Breast epithelium (tissue), 4 donors: ENCODE measurements at regions not wholly inside any gene's neighbourhood (a gene's known extent, or its start where the extent isn't known, plus 50 kb on each side); places are given as distances from the start of the nearest gene placed in this dataset.

ENCODE experiments used
- DNase-seq, 2 donors: peaks; one replicate each; pipeline ENCODE4 v3.0.0-alpha.2; 2019; ENCODE audit warnings: low spot score in 2 of 2
- H3K27ac ChIP-seq, 2 donors: fragments of 200-600 bp; sonication (generic) in 1 of 2; one replicate each; pipeline ENCODE4 v1.5.1; 2016 to 2019; ENCODE audit warnings: mild to moderate bottlenecking in 1 of 2
- H3K27me3 ChIP-seq, 2 donors: fragments of 200-600 bp; sonication (generic) in 1 of 2; one replicate each; pipeline versions ENCODE4 v1.5.1 to v1.6.0; 2017 to 2019; ENCODE audit warnings: control low read depth in 1 of 2, mild to moderate bottlenecking in 1 of 2
- H3K36me3 ChIP-seq: fragments of 200-600 bp; one replicate; pipeline ENCODE4 v1.5.1; 2019
- H3K4me1 ChIP-seq, 2 donors: fragments of 200-600 bp; sonication (generic); one replicate each; pipeline ENCODE4 v1.5.1; 2016 to 2019; ENCODE audit warnings: control low read depth in 1 of 2
- H3K4me3 ChIP-seq, 3 donors: fragments of 200-600 bp; sonication (generic); 1 replicate in 2 of 3; 2 replicates in 1 of 3; pipeline ENCODE4 v1.5.1; 2016 to 2019; ENCODE audit warnings: mild to moderate bottlenecking in 3 of 3, moderate library complexity in 2 of 3
- H3K9me3 ChIP-seq, 2 donors: fragments of 200-600 bp; sonication (generic) in 1 of 2; one replicate each; pipeline ENCODE4 v1.5.1; 2016 to 2019; ENCODE audit warnings: control low read depth in 1 of 2
- POLR2A ChIP-seq: fragments of 450-650 bp; IDR thresholded peaks from one replicate; pipeline ENCODE4 v1.6.1; 2016; ENCODE audit warnings: antibody characterized with exemption, mild to moderate bottlenecking, moderate library complexity
- POLR2AphosphoS5 ChIP-seq, 3 donors: sonication (generic); formaldehyde crosslinking; IDR thresholded peaks; one replicate each; pipeline ENCODE4 v1.6.1; 2017; ENCODE audit warnings: antibody characterized with exemption in 3 of 3
- intact Hi-C: fragments of 100-400 bp; cut with DNase I; formaldehyde crosslinking; loops from one replicate; pipeline ENCODE4 v1.15.1; 2023; ENCODE audit warnings: low total_unique reads
- TF ChIP-seq, protein P1 (sequence below), 3 donors: fragments of 450-650 bp; IDR thresholded peaks; one replicate each; pipeline ENCODE4 v1.5.1; 2016 to 2017; ENCODE audit warnings: antibody characterized with exemption in 3 of 3, mild to moderate bottlenecking in 3 of 3, moderate library complexity in 3 of 3

- intact Hi-C loops, result no loop called here
- Histone ChIP-seq H3K4me3 (no peak overlapping the region), H3K36me3 (no peaks in the 10 kb centered on the region), H3K27ac (no peak overlapping the region), H3K9me3 (no peaks in the 10 kb centered on the region), H3K4me1 (no peaks in the 10 kb centered on the region), H3K27me3 (no peaks in the 10 kb centered on the region)
- no peak for TF ChIP-seq POLR2A
- no peak for TF ChIP-seq POLR2AphosphoS5 (IDR thresholded peaks at IDR 0.05)
- TF ChIP-seq, protein P1, sequence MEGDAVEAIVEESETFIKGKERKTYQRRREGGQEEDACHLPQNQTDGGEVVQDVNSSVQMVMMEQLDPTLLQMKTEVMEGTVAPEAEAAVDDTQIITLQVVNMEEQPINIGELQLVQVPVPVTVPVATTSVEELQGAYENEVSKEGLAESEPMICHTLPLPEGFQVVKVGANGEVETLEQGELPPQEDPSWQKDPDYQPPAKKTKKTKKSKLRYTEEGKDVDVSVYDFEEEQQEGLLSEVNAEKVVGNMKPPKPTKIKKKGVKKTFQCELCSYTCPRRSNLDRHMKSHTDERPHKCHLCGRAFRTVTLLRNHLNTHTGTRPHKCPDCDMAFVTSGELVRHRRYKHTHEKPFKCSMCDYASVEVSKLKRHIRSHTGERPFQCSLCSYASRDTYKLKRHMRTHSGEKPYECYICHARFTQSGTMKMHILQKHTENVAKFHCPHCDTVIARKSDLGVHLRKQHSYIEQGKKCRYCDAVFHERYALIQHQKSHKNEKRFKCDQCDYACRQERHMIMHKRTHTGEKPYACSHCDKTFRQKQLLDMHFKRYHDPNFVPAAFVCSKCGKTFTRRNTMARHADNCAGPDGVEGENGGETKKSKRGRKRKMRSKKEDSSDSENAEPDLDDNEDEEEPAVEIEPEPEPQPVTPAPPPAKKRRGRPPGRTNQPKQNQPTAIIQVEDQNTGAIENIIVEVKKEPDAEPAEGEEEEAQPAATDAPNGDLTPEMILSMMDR (IDR thresholded peaks at IDR 0.05), result no peak
- DNase-seq, result no peak
Measured at GRCh38 chr2:22382479-22383169, 1002.4 kb upstream of the KLHL29 start.

- intact Hi-C loops, result no loop called here
- no peak overlapping the region for H3K4me3 ChIP-seq
- TF ChIP-seq, protein P1 (IDR thresholded peaks at IDR 0.05), result no peak
- TF ChIP-seq POLR2AphosphoS5 (IDR thresholded peaks at IDR 0.05), result no peak
- TF ChIP-seq POLR2A, result no peak
- no peaks in the 10 kb centered on the region for H3K27me3 ChIP-seq
- no peaks in the 10 kb centered on the region for H3K9me3 ChIP-seq
- no peaks in the 10 kb centered on the region for H3K4me1 ChIP-seq
- no peak overlapping the region for H3K27ac ChIP-seq
- no peak for DNase-seq
- no peaks in the 10 kb centered on the region for H3K36me3 ChIP-seq
Measured at GRCh38 chr2:22397847-22398246, 987.1 kb upstream of the KLHL29 start.

DNA sequence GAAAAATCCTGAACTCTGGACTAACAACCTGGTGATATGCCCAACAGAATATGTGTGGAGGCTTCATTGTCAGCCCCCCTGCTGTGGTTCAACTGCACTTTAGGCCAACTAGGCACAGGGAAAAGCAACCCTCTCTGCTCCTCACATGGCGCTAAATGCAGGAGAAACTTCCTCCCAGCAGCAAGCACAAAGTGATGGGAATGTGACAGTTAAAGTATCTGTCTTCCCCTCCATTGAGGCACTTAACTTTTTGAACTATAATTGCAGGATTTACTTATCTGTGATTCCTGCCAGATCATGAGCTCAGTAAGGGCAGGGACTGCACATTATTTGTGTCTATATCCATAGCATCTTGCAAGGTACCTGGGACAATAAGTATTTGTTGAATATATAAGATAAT lies 981.2 kb upstream of the KLHL29 start:
- H3K4me3 ChIP-seq, result no peak overlapping the region
- no peaks in the 10 kb centered on the region for H3K36me3 ChIP-seq
- H3K9me3 ChIP-seq, result no peaks in the 10 kb centered on the region
- H3K27me3 ChIP-seq, result no peaks in the 10 kb centered on the region
- TF ChIP-seq POLR2A (no peak), POLR2AphosphoS5 (IDR thresholded peaks at IDR 0.05) (no peak)
- TF ChIP-seq, protein P1 (IDR thresholded peaks at IDR 0.05), result no peak
- H3K4me1 ChIP-seq, result peaks cover 0 to 2% of the 10 kb centered on the region in 2 donors
- H3K27ac ChIP-seq, result no peak overlapping the region
- intact Hi-C loops, result no loop called here
- no peak for DNase-seq

DNA sequence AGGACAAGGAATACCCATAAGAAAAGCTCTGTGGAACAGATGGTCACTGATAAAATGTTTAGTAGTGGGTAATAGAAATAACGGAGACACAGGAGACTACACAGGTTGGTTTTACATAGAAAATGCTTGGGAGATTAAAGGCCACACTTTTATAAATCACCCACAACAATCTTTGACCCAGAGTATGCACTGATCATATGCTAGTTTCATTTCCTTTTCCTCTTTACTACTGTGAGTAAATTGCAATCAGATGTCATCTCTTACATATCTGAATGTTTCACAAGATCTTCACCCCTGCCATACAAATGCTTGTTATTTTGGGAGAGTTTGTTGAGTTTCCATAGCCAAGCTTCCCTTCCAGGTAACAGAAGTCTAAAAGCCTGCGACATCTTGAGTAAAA lies 978.4 kb upstream of the KLHL29 start:
- no peak overlapping the region for H3K27ac ChIP-seq
- H3K4me3 ChIP-seq, result no peak overlapping the region
- no peak for TF ChIP-seq POLR2A
- TF ChIP-seq, protein P1 (IDR thresholded peaks at IDR 0.05), result no peak
- TF ChIP-seq POLR2AphosphoS5 (IDR thresholded peaks at IDR 0.05), result no peak
- DNase-seq, result no peak
- H3K9me3 ChIP-seq, result no peaks in the 10 kb centered on the region
- H3K27me3 ChIP-seq, result no peaks in the 10 kb centered on the region
- intact Hi-C loops, result no loop called here
- peaks cover 0 to 2% of the 10 kb centered on the region in 2 donors for H3K4me1 ChIP-seq
- no peaks in the 10 kb centered on the region for H3K36me3 ChIP-seq

DNA sequence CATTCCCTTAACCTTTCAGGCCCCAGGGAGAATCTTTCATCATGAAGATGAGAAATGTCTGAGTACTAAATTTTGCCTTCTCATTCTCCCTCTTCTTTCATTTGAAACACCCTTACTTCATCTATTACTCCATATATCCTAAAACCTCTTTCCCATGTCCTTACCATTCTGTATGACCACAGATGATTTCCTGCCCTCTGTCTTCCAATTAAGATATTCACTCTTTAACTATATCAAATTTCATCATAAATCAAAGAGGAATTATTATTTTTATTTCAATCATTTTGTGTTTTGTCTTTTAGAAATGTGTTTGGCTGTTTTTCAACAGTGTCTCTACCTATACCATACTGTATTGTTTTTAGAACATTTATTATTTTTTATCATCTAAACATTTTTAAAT lies 964.9 kb upstream of the KLHL29 start:
- no peak for DNase-seq
- Histone ChIP-seq H3K27ac (no peak overlapping the region), H3K9me3 (peaks cover 5 to 14% of the 10 kb centered on the region in 2 donors), H3K4me3 (no peak overlapping the region), H3K4me1 (no peaks in the 10 kb centered on the region), H3K36me3 (no peaks in the 10 kb centered on the region), H3K27me3 (no peaks in the 10 kb centered on the region)
- TF ChIP-seq POLR2AphosphoS5 (IDR thresholded peaks at IDR 0.05), result no peak
- TF ChIP-seq POLR2A, result no peak
- TF ChIP-seq, protein P1 (IDR thresholded peaks at IDR 0.05), result no peak
- intact Hi-C loops, result no loop called here
